Loucy (cell line): ENCODE measurements at regions not wholly inside any gene's neighbourhood (a gene's known extent, or its start where the extent isn't known, plus 50 kb on each side); places are given as distances from the start of the nearest gene placed in this dataset.

Experiments
- H2AFZ ChIP-seq: fragments of 200-600 bp; sonication (generic); 2 replicates; pipeline ENCODE4 v1.6.0; 2016; ENCODE audit warnings: antibody characterized with exemption, mild to moderate bottlenecking, low read length, moderate library complexity
- H3F3A ChIP-seq: fragments of 200-600 bp; 2 replicates; pipeline ENCODE4 v1.6.0; 2016; ENCODE audit warnings: antibody characterized with exemption, low read depth, mild to moderate bottlenecking
- H3K27me3 ChIP-seq: fragments of 200-600 bp; sonication (generic); 2 replicates; pipeline ENCODE4 v1.6.1; 2014; ENCODE audit warnings: low read length, mild to moderate bottlenecking; ENCODE audit not compliant: insufficient read depth, poor library complexity, severe bottlenecking
- H3K36me3 ChIP-seq: fragments of 200-600 bp; sonication (generic); 2 replicates; pipeline ENCODE4 v1.6.1; 2016; ENCODE audit warnings: low read length; ENCODE audit not compliant: insufficient read depth
- H3K4me1 ChIP-seq: fragments of 200-600 bp; sonication (generic); 2 replicates; pipeline ENCODE4 v1.5.1; 2014; ENCODE audit warnings: low read length, mild to moderate bottlenecking; ENCODE audit not compliant: insufficient read depth, poor library complexity, severe bottlenecking
- H3K4me2 ChIP-seq: fragments of 200-600 bp; sonication (generic); 2 replicates; pipeline ENCODE4 v1.6.0; 2014; ENCODE audit warnings: antibody characterized with exemption, low read length, low read depth, mild to moderate bottlenecking; ENCODE audit not compliant: poor library complexity, severe bottlenecking
- H3K4me3 ChIP-seq: fragments of 200-600 bp; sonication (generic); 2 replicates; pipeline ENCODE4 v1.5.1; 2014; ENCODE audit warnings: low read length, mild to moderate bottlenecking, mixed read lengths; ENCODE audit not compliant: poor library complexity, severe bottlenecking
- H3K79me2 ChIP-seq: fragments of 200-600 bp; sonication (generic); 2 replicates; pipeline ENCODE4 v1.6.1; 2014; ENCODE audit warnings: low read length; ENCODE audit not compliant: insufficient read depth
- H3K9ac ChIP-seq: fragments of 200-600 bp; sonication (generic); 2 replicates; pipeline ENCODE4 v1.6.0; 2014; ENCODE audit warnings: mild to moderate bottlenecking, low read depth, low read length, moderate library complexity; ENCODE audit not compliant: poor library complexity, severe bottlenecking
- H3K9me2 ChIP-seq: fragments of 200-600 bp; sonication (generic); replicated peaks from 2 replicates; pipeline ENCODE4 v1.6.1; 2016; ENCODE audit warnings: low read depth, low read length, mixed read lengths
- H3K9me3 ChIP-seq: fragments of 200-600 bp; sonication (generic); 2 replicates; pipeline ENCODE4 v1.6.1; 2014; ENCODE audit warnings: mild to moderate bottlenecking, antibody characterized with exemption, low read length, low read depth; ENCODE audit not compliant: insufficient read depth
- H4K20me1 ChIP-seq: fragments of 200-600 bp; sonication (generic); 2 replicates; pipeline ENCODE4 v1.6.0; 2014; ENCODE audit warnings: antibody characterized with exemption, low read length, mild to moderate bottlenecking; ENCODE audit not compliant: insufficient read depth, poor library complexity, severe bottlenecking
- CTCF ChIP-seq: fragments of 200-600 bp; sonication (generic); conservative IDR thresholded peaks from 2 replicates; pipeline ENCODE4 v1.5.1; 2014; ENCODE audit warnings: mild to moderate bottlenecking, antibody characterized with exemption, low read length
- EZH2phosphoT487 ChIP-seq: fragments of 200-600 bp; IDR thresholded peaks from 2 replicates; pipeline ENCODE4 v1.6.1; 2018; ENCODE audit warnings: antibody characterized with exemption, mild to moderate bottlenecking, moderate library complexity, borderline replicate concordance

DNA sequence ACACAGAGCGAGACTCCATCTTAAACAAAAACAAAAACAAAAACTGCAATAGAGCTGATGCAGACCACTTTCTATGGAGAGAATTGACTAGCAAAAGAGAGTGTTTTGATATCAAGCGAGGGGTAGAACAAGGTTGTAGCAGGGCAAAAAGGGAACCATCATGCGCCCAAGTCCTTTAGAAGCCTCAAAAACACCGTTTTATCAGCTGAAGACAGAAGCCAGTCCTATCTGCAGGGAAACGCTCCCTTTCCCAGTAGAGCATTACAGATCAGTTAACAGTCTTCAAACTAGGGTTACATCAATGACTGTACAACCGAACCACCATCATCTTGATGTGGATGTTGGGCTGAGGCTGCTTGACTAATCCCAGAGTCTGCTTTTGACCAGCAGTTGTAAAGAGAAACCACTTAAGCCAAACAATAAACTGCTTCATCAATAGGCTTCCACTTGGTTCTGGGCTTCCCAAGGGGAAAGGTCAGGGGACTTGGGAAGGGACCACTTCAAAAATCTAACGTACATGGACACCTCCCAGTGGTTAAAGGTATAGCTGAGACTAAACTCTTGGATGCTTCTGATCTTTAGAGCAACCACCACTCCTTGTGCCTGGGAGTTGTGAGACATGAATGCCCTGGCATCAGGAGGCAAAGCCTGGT is 59.6 kb upstream of the SPDEF start:
- H3K4me3 ChIP-seq = no peak overlapping the region
- no peak overlapping the region for H3K9ac ChIP-seq
- no peak overlapping the region for H3K4me2 ChIP-seq
- no peaks in the 10 kb centered on the region for H3F3A ChIP-seq
- H3K27me3 ChIP-seq = no peaks in the 10 kb centered on the region
- peaks cover 4% of the 10 kb centered on the region for H4K20me1 ChIP-seq
- peaks cover 19% of the 10 kb centered on the region; the same call in 1 of the 2 replicates for H3K36me3 ChIP-seq
- no peaks in the 10 kb centered on the region for H3K9me3 ChIP-seq
- no peaks in the 10 kb centered on the region for H3K9me2 ChIP-seq
- TF ChIP-seq EZH2phosphoT487 (no peak), CTCF (no peak)
- no peak overlapping the region for H2AFZ ChIP-seq
- peaks cover 5% of the 10 kb centered on the region; the same call in 1 of the 2 replicates for H3K79me2 ChIP-seq
- H3K4me1 ChIP-seq = no peaks in the 10 kb centered on the region

- no peak overlapping the region for H2AFZ ChIP-seq
- H3K79me2 ChIP-seq = peaks cover 15% of the 10 kb centered on the region; the same call in 1 of the 2 replicates
- no peak for TF ChIP-seq CTCF
- TF ChIP-seq EZH2phosphoT487 = no peak
- H3F3A ChIP-seq = no peaks in the 10 kb centered on the region
- H3K4me3 ChIP-seq = no peak overlapping the region
- H3K9me3 ChIP-seq = no peaks in the 10 kb centered on the region
- no peaks in the 10 kb centered on the region for H3K4me1 ChIP-seq
- H3K36me3 ChIP-seq = peaks cover 18% of the 10 kb centered on the region; the same call in 1 of the 2 replicates
- H3K27me3 ChIP-seq = no peaks in the 10 kb centered on the region
- peaks cover 8% of the 10 kb centered on the region for H4K20me1 ChIP-seq
- H3K4me2 ChIP-seq = no peak overlapping the region
- no peak overlapping the region for H3K9ac ChIP-seq
- H3K9me2 ChIP-seq = no peaks in the 10 kb centered on the region
Observed at GRCh38 chr6:34610819-34611477, 54.8 kb upstream of the SPDEF start.

DNA sequence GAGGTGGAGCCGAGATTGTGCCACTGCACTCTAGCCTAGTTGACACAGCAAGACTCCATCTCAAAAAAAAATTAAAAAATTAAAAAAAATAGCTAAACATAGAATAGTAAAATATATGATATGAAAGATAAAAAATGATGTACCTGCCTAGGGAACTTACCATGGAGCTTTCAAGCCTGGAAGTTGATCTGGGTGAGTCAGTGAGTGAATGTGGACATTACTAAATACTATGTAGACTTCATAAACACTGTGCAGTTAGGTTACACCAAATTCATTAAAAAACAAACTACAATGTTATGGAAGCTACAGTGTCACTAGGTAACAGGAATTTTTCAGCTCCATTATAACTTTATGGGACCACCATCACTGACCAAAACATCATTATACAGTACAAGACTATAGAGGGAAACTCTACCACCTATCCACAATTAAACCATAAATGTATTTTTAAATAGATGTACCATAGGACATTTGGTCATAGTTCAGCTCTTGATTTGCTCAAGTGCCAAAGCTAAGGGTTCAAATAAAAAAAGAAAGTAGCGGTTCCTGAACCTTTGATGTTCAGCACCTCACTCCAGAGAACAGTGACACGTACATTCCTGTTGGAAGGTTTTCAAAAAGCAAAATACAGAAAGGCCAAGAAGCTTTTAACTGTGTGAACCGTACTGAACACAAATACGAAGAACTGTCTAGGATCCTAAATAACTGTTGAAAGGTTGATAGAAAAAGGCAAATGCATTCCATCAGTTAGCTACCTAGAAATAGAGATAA is 52.4 kb upstream of the SPDEF start:
- Histone ChIP-seq H3K79me2 (peaks cover 20% of the 10 kb centered on the region; the same call in 1 of the 2 replicates), H3K4me2 (no peak overlapping the region), H4K20me1 (peaks cover 8% of the 10 kb centered on the region)

More for the DNA sequence above, 52.4 kb upstream of the SPDEF start:
- H3K36me3 ChIP-seq = peaks cover 31% of the 10 kb centered on the region; the same call in 1 of the 2 replicates
- H3K4me1 ChIP-seq = no peaks in the 10 kb centered on the region
- no peak overlapping the region for H3K9ac ChIP-seq
- no peaks in the 10 kb centered on the region for H3K9me3 ChIP-seq
- H3K9me2 ChIP-seq = no peaks in the 10 kb centered on the region
- no peaks in the 10 kb centered on the region for H3F3A ChIP-seq
- H2AFZ ChIP-seq = no peak overlapping the region
- TF ChIP-seq CTCF (no peak), EZH2phosphoT487 (no peak)
- H3K27me3 ChIP-seq = no peaks in the 10 kb centered on the region
- H3K4me3 ChIP-seq = no peak overlapping the region
